GM23248 (cell line): ENCODE measurements at regions not wholly inside any gene's neighbourhood (a gene's known extent, or its start where the extent isn't known, plus 50 kb on each side); places are given as distances from the start of the nearest gene placed in this dataset.

Source experiments
- EZH2 ChIP-seq: fragments of 200-600 bp; sonication (generic); IDR thresholded peaks from 2 replicates; pipeline ENCODE4 v1.6.1; 2018; ENCODE audit warnings: antibody characterized with exemption, mild to moderate bottlenecking; ENCODE audit not compliant: insufficient read depth, poor library complexity, severe bottlenecking
- EZH2phosphoT487 ChIP-seq: fragments of 200-600 bp; sonication (generic); IDR thresholded peaks from 2 replicates; pipeline ENCODE4 v1.6.1; 2018; ENCODE audit warnings: antibody characterized with exemption, moderate library complexity, mild to moderate bottlenecking, low read depth; ENCODE audit not compliant: insufficient read depth

DNA sequence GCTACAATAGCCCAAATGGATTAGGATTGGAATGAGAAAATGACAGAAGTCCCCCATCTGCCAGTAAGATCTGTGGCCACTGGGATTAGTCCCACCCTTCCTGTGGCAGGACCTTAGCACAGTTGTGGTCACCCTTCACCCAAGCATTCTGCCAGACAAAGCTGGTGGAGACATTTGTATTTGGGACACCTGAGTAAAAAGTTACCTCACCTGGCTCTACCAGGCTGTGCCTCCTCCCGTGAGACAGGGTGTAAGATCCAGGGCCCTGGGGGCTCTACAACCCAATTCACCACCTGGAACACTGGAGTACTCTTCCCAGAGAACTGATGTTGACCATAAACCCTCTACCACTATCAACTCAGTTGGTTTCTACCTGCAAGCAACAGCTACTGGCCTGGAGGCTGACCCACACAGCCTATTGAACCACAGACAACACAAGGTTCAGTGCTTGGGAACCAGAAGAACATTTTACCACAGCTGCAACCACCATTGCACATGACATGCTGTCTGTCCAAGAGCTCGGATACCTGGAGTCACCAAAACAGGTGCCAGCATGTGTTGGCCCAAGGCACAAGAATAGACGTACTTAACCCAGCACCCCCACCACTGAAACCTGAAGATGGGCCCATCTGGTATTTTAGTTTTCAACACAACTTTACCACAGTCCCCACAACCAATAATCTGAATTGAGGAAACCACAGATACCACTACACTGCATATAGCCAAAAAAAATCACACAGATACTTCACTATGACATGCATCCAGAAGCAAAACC lies 1686.7 kb downstream of the SI start:
- TF ChIP-seq EZH2 (no peak), EZH2phosphoT487 (no peak)
